Naive B cell (primary cell): ENCODE measurements at regions not wholly inside any gene's neighbourhood (a gene's known extent, or its start where the extent isn't known, plus 50 kb on each side); places are given as distances from the start of the nearest gene placed in this dataset.

Experiments used
- ATAC-seq, 2 donors: fragments of 150-1000 bp; cut with Tn5 transposase; 2 replicates each; pipeline ENCODE4 v1.10.0; 2021; ENCODE audit warnings: low read depth in 2 of 2, mild to moderate bottlenecking in 2 of 2, moderate library complexity in 2 of 2
- DNase-seq: peaks from one replicate; pipeline ENCODE4 v3.0.0; 2022
- H3K27ac Mint-ChIP-seq, 6 donors: one replicate each; pipeline ENCODE4 v1.8.0; 2020 to 2022; ENCODE audit warnings: mild to moderate bottlenecking in 6 of 6, mixed read lengths in 6 of 6, moderate library complexity in 5 of 6, inconsistent platforms in 2 of 6
- H3K27me3 Mint-ChIP-seq, 3 donors: one replicate each; pipeline ENCODE4 v1.8.0; 2021 to 2022; ENCODE audit warnings: mixed read lengths in 3 of 3, mild to moderate bottlenecking in 1 of 3
- H3K36me3 Mint-ChIP-seq, 2 donors: one replicate each; pipeline ENCODE4 v1.8.0; 2020 to 2022; ENCODE audit warnings: mixed read lengths in 2 of 2, inconsistent platforms in 1 of 2, mild to moderate bottlenecking in 1 of 2
- H3K4me1 Mint-ChIP-seq, 3 donors: one replicate each; pipeline ENCODE4 v1.8.0; 2020 to 2022; ENCODE audit warnings: mixed read lengths in 3 of 3, inconsistent platforms in 1 of 3, mild to moderate bottlenecking in 1 of 3, moderate library complexity in 1 of 3
- H3K4me3 Mint-ChIP-seq, 8 donors: one replicate each; pipeline ENCODE4 v1.8.0; 2020 to 2022; ENCODE audit warnings: mild to moderate bottlenecking in 8 of 8, mixed read lengths in 8 of 8, moderate library complexity in 8 of 8, inconsistent platforms in 2 of 8
- H3K9me3 Mint-ChIP-seq, 7 donors: one replicate each; pipeline ENCODE4 v1.8.0; 2020 to 2022; ENCODE audit warnings: mixed read lengths in 7 of 7, mild to moderate bottlenecking in 5 of 7, inconsistent platforms in 2 of 7, moderate library complexity in 1 of 7

DNA sequence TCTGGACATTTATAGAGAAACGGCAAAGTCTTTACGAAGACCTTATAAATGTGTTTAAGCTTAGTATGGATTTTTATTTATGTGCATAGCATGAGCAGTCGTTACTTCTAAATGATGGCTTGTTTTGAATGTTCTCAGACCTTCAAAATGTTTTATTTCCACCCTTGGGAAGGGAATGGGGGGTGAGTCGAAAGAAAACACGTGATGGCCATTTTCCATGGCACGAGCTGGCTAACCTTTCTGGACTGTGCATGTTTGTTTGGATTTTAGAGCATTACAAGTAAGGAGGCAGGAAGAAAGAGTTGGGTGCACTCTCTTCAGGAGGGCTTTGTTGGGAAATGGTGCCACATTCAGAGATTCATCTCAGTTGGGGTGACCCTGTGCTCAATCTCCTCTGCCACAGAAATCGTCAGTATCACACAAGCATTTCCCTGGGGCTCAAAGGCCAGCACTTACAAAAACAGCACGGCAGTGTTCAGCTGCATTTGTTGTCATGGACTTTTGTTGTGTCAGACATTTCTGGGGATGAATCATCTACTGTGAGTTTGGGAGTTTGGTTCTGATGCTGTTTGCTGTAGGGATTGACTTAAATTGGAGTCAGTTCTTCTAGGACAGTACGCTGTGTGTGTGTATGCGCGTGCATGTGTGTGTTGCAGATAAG lies 52.3 kb upstream of the ADAMTS9 start:
- no peak for ATAC-seq
- Mint-ChIP-seq H3K27ac (no peak overlapping the region), H3K27me3 (no peaks in the 10 kb centered on the region), H3K36me3 (no peaks in the 10 kb centered on the region), H3K4me3 (no peak overlapping the region), H3K9me3 (peaks cover 0 to 14% (median 5%) of the 10 kb centered on the region in 7 donors), H3K4me1 (no peaks in the 10 kb centered on the region)
- no peak for DNase-seq
